GM23338 (cell line): ENCODE measurements at regions not wholly inside any gene's neighbourhood (a gene's known extent, or its start where the extent isn't known, plus 50 kb on each side); places are given as distances from the start of the nearest gene placed in this dataset.

Source experiments
- ATAC-seq: fragments of 200-7000 bp; cut with Tn5 transposase; 3 replicates; pipeline ENCODE4 v1.9.1; 2020
- DNase-seq: peaks from one replicate; pipeline ENCODE4 v3.0.0-alpha.2; 2015; ENCODE audit warnings: low spot score
- H2AFZ ChIP-seq: fragments of 200-600 bp; sonication (generic); 2 replicates; pipeline ENCODE4 v1.8.0; 2016; ENCODE audit warnings: antibody characterized with exemption, mild to moderate bottlenecking, moderate library complexity
- H3F3A ChIP-seq: fragments of 200-600 bp; sonication (generic); replicated peaks from 2 replicates; pipeline ENCODE4 v1.8.0; 2017; ENCODE audit warnings: antibody characterized with exemption, mixed run types, low read depth
- H3K27ac ChIP-seq: fragments of 200-600 bp; sonication (generic); 2 replicates; pipeline ENCODE4 v1.6.1; 2016; ENCODE audit warnings: low read depth
- H3K27me3 ChIP-seq: fragments of 200-600 bp; sonication (generic); 2 replicates; pipeline ENCODE4 v1.8.0; 2016; ENCODE audit warnings: mild to moderate bottlenecking, mixed run types, moderate library complexity; ENCODE audit not compliant: insufficient read depth
- H3K36me3 ChIP-seq: fragments of 200-600 bp; sonication (generic); 2 replicates; pipeline ENCODE4 v1.8.0; 2016; ENCODE audit warnings: mild to moderate bottlenecking; ENCODE audit not compliant: insufficient read depth
- H3K4me1 ChIP-seq: fragments of 200-600 bp; sonication (generic); 2 replicates; pipeline ENCODE4 v1.8.0; 2016; ENCODE audit warnings: mild to moderate bottlenecking, moderate library complexity; ENCODE audit not compliant: insufficient read depth
- H3K4me2 ChIP-seq: fragments of 200-600 bp; sonication (generic); 2 replicates; pipeline ENCODE4 v1.7.1; 2017; ENCODE audit warnings: mixed run types
- H3K4me3 ChIP-seq: fragments of 200-600 bp; sonication (generic); 2 replicates; pipeline ENCODE4 v1.6.1; 2016; ENCODE audit warnings: mixed run types
- H3K79me2 ChIP-seq: fragments of 200-600 bp; sonication (generic); replicated peaks from 2 replicates; pipeline ENCODE4 v1.8.0; 2017; ENCODE audit warnings: mild to moderate bottlenecking; ENCODE audit not compliant: insufficient read depth
- H3K9me2 ChIP-seq: fragments of 200-600 bp; sonication (generic); 2 replicates; pipeline ENCODE4 v1.8.0; 2017; ENCODE audit not compliant: insufficient read depth
- H4K20me1 ChIP-seq: fragments of 200-600 bp; sonication (generic); replicated peaks from 2 replicates; pipeline ENCODE4 v1.8.0; 2017; ENCODE audit warnings: mild to moderate bottlenecking; ENCODE audit not compliant: insufficient read depth
- H3K27ac Mint-ChIP-seq: 2 replicates; pipeline ENCODE4 v1.8.0; 2020; ENCODE audit warnings: inconsistent platforms, mild to moderate bottlenecking, moderate library complexity, mixed read lengths
- H3K27me3 Mint-ChIP-seq: 3 replicates; pipeline ENCODE4 v1.8.0; 2022; ENCODE audit warnings: low read depth, mild to moderate bottlenecking, moderate library complexity, mixed read lengths, inconsistent platforms; ENCODE audit not compliant: insufficient read depth, poor library complexity
- H3K36me3 Mint-ChIP-seq: 3 replicates; pipeline ENCODE4 v1.8.0; 2021; ENCODE audit warnings: low read depth, mild to moderate bottlenecking, inconsistent platforms, moderate library complexity, mixed read lengths
- H3K4me1 Mint-ChIP-seq: 3 replicates; pipeline ENCODE4 v1.8.0; 2020; ENCODE audit warnings: mild to moderate bottlenecking, inconsistent platforms, mixed read lengths
- H3K4me3 Mint-ChIP-seq: 3 replicates; pipeline ENCODE4 v1.8.0; 2021; ENCODE audit warnings: moderate library complexity, mild to moderate bottlenecking, inconsistent platforms, mixed read lengths
- H3K9me3 Mint-ChIP-seq: 3 replicates; pipeline ENCODE4 v1.8.0; 2020; ENCODE audit warnings: moderate library complexity, mild to moderate bottlenecking, inconsistent platforms, mixed read lengths
- CREB1 ChIP-seq: fragments of 250-450 bp; sonication (Bioruptor Pico); IDR thresholded peaks from 2 replicates; pipeline ENCODE4 v1.5.0; 2020; ENCODE audit warnings: low read depth, mild to moderate bottlenecking, moderate library complexity
- EZH2 ChIP-seq: fragments of 200-600 bp; sonication (generic); IDR thresholded peaks from one replicate; pipeline ENCODE4 v1.8.0; 2017; ENCODE audit warnings: antibody characterized with exemption, mild to moderate bottlenecking, low read depth; ENCODE audit not compliant: unreplicated experiment
- EZH2phosphoT487 ChIP-seq: fragments of 200-600 bp; sonication (generic); IDR thresholded peaks from one replicate; pipeline ENCODE4 v1.8.1; 2018; ENCODE audit warnings: antibody characterized with exemption; ENCODE audit not compliant: unreplicated experiment
- JUNB ChIP-seq: IDR thresholded peaks from one replicate; pipeline ENCODE4 v1.6.1; 2016; ENCODE audit warnings: antibody characterized with exemption; ENCODE audit not compliant: unreplicated experiment
- NANOG ChIP-seq: IDR thresholded peaks from 2 replicates; pipeline ENCODE4 v1.6.1; 2016; ENCODE audit warnings: antibody characterized with exemption, borderline replicate concordance
- POLR2AphosphoS5 ChIP-seq: IDR thresholded peaks from 2 replicates; pipeline ENCODE4 v1.6.1; 2016; ENCODE audit warnings: antibody characterized with exemption, low read depth
- REST ChIP-seq: IDR thresholded peaks from one replicate; pipeline ENCODE4 v1.6.1; 2018; ENCODE audit warnings: antibody characterized with exemption; ENCODE audit not compliant: unreplicated experiment
- STAT1 ChIP-seq: IDR thresholded peaks from one replicate; pipeline ENCODE4 v1.6.1; 2016; ENCODE audit warnings: antibody characterized with exemption; ENCODE audit not compliant: unreplicated experiment
- ZNF114 ChIP-seq: fragments of 250-450 bp; sonication (Bioruptor Pico); IDR thresholded peaks from 2 replicates; pipeline ENCODE4 v1.5.0; 2020; ENCODE audit warnings: mild to moderate bottlenecking, moderate library complexity
- ZNF331 ChIP-seq: fragments of 250-450 bp; sonication (Bioruptor Pico); IDR thresholded peaks from 2 replicates; pipeline ENCODE4 v1.5.0; 2020; ENCODE audit warnings: low read depth, mild to moderate bottlenecking, moderate library complexity
- ZNF462 ChIP-seq: fragments of 250-450 bp; sonication (Bioruptor Pico); IDR thresholded peaks from 2 replicates; pipeline ENCODE4 v1.5.0; 2020; ENCODE audit warnings: mild to moderate bottlenecking, moderate library complexity

DNA sequence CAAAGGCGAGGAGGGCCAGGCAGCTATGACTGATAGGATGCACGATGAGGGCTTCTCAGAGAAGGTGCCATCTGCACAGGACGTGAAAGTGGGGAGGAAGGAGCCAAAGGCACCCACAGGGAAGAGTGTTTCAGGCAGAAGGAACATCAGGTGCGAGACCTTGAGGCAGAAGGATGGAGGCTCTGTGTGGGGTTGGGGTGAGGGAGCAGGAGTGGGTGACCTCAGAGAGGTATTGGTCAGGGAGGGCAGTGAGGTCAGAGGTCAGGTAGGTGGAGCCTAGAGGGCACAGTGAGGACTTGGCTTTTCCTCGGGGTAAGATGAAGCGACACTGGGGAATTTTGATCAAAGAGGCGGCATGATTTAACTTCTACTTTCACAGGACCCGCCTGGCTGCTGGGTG, 64.7 kb upstream of the XPA start (continued):
- TF ChIP-seq CREB1 (CRISPR knock-in tag): no peak
- no peak for TF ChIP-seq EZH2phosphoT487
- TF ChIP-seq ZNF331 (CRISPR knock-in tag): no peak
- no peak for TF ChIP-seq JUNB
- TF ChIP-seq EZH2: no peak
- no peak for TF ChIP-seq NANOG

- no peak for ATAC-seq
- H3K4me3 Mint-ChIP-seq: no peak overlapping the region
- H3K4me2 ChIP-seq: no peak overlapping the region
- peaks cover 16% of the 10 kb centered on the region for H3K27me3 Mint-ChIP-seq
- H3K27me3 ChIP-seq: no peaks in the 10 kb centered on the region
- no peaks in the 10 kb centered on the region for H3F3A ChIP-seq
- DNase-seq: no peak
- TF ChIP-seq POLR2AphosphoS5: no peak
- 0 out of 2 replicates have a peak, but pooled peaks cover 2% of the 10 kb centered on the region for H3K9me2 ChIP-seq
- no peaks in the 10 kb centered on the region for H3K9me3 Mint-ChIP-seq
- no peak overlapping the region for H2AFZ ChIP-seq
- no peaks in the 10 kb centered on the region for H3K4me1 Mint-ChIP-seq
- no peaks in the 10 kb centered on the region for H4K20me1 ChIP-seq
- no peak overlapping the region for H3K4me3 ChIP-seq
- H3K27ac ChIP-seq: no peak overlapping the region
- no peaks in the 10 kb centered on the region for H3K36me3 ChIP-seq
- no peaks in the 10 kb centered on the region for H3K4me1 ChIP-seq
- no peaks in the 10 kb centered on the region for H3K79me2 ChIP-seq
- no peak overlapping the region for H3K27ac Mint-ChIP-seq
- no peaks in the 10 kb centered on the region for H3K36me3 Mint-ChIP-seq
These were observed 66.7 kb upstream of the XPA start for GRCh38 chr9:97763874-97764273.

DNA sequence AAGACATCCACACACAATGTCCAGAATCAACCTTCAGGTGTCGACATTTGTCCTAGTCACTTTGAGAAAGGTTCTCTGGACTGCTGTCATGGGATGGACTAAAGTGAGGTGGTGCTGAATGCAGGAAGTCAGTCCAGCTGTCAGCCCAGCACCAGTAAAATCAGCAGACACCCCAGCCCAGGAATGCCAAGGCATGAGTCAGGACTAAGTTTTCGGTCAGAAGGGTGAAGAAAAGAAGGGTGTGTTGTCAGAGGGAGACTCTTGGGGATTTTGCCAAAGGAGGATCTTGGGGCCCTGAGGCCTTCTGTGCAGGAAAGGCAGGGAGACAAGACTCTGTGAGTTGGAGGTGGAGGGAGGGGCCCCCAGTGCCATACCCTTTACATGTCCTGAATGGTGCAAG, 69.0 kb upstream of the XPA start:
- Mint-ChIP-seq H3K4me1 (peaks cover 7% of the 10 kb centered on the region; the same call in 1 of the 3 replicates), H3K9me3 (no peaks in the 10 kb centered on the region), H3K27me3 (peaks cover 16% of the 10 kb centered on the region), H3K36me3 (no peaks in the 10 kb centered on the region), H3K4me3 (no peak overlapping the region), H3K27ac (no peak overlapping the region)
- no peak overlapping the region for H3K4me3 ChIP-seq
- no peak overlapping the region for H3K27ac ChIP-seq
- no peaks in the 10 kb centered on the region for H3K4me1 ChIP-seq
- ATAC-seq (no peak), DNase-seq (no peak)
- H3K79me2 ChIP-seq: no peaks in the 10 kb centered on the region
- H3K36me3 ChIP-seq: no peaks in the 10 kb centered on the region
- H3K4me2 ChIP-seq: no peak overlapping the region
- H4K20me1 ChIP-seq: no peaks in the 10 kb centered on the region
- no peaks in the 10 kb centered on the region for H3K27me3 ChIP-seq
- 0 out of 2 replicates have a peak, but pooled peaks cover 2% of the 10 kb centered on the region for H3K9me2 ChIP-seq
- no peak overlapping the region for H2AFZ ChIP-seq
- H3F3A ChIP-seq: no peaks in the 10 kb centered on the region
- no peak for TF ChIP-seq STAT1
- no peak for TF ChIP-seq EZH2
- TF ChIP-seq REST: no peak
- no peak for TF ChIP-seq ZNF462 (CRISPR knock-in tag)
- TF ChIP-seq JUNB: no peak
- TF ChIP-seq ZNF114: no peak
- no peak for TF ChIP-seq NANOG
- TF ChIP-seq CREB1 (CRISPR knock-in tag): no peak
